PC-9 (cell line): ENCODE measurements at regions not wholly inside any gene's neighbourhood (a gene's known extent, or its start where the extent isn't known, plus 50 kb on each side); places are given as distances from the start of the nearest gene placed in this dataset.

Experiments used
- BruUV-seq: library from RNA; stranded (reverse); fragments of 400-500 nt; replicated peaks from 2 replicates; lab custom pipeline; 2021; lab: Mats Ljungman, UMichigan
- CTCF ChIA-PET: fragments of 300-600 bp; sonication (Branson Sonifier 250); formaldehyde crosslinking; loops from one replicate; lab custom pipeline; 2022; ENCODE audit warnings: antibody characterized with exemption; lab: Charles Lee
- POLR2A ChIA-PET: fragments of 300-600 bp; sonication (Branson Sonifier 250); formaldehyde crosslinking; loops from one replicate; lab custom pipeline; 2022; ENCODE audit warnings: antibody characterized with exemption; ENCODE audit not compliant: unreplicated experiment; lab: Charles Lee
- DNase-seq, 2 experiments: peaks; one replicate each; pipeline versions ENCODE4 v3.0.0 to v3.0.0-alpha.2; 2015 to 2022; ENCODE audit warnings: mixed read lengths in 1 of 2
- H2AFZ ChIP-seq: fragments of 200-600 bp; sonication (generic); 2 replicates; pipeline ENCODE4 v1.8.1; 2017; ENCODE audit warnings: antibody characterized with exemption
- H3F3A ChIP-seq: fragments of 200-600 bp; sonication (generic); 2 replicates; pipeline ENCODE4 v1.8.1; 2017; ENCODE audit warnings: antibody characterized with exemption, mild to moderate bottlenecking, low read depth; ENCODE audit not compliant: insufficient read depth
- H3K27ac ChIP-seq: fragments of 200-600 bp; sonication (generic); 2 replicates; pipeline ENCODE4 v1.6.1; 2016; ENCODE audit warnings: mixed run types
- H3K27me3 ChIP-seq: fragments of 200-600 bp; sonication (generic); 2 replicates; pipeline ENCODE4 v1.6.1; 2016; ENCODE audit warnings: low read depth, mixed run types; ENCODE audit not compliant: insufficient read depth
- H3K36me3 ChIP-seq: fragments of 200-600 bp; sonication (generic); 2 replicates; pipeline ENCODE4 v1.6.1; 2016; ENCODE audit warnings: low read depth, mixed run types
- H3K4me1 ChIP-seq: fragments of 200-600 bp; sonication (generic); replicated peaks from 2 replicates; pipeline ENCODE4 v1.6.1; 2016; ENCODE audit warnings: mixed run types; ENCODE audit not compliant: insufficient read depth
- H3K4me2 ChIP-seq: fragments of 200-600 bp; sonication (generic); 2 replicates; pipeline ENCODE4 v1.6.1; 2017; ENCODE audit warnings: mixed run types
- H3K4me3 ChIP-seq: fragments of 200-600 bp; sonication (generic); 2 replicates; pipeline ENCODE4 v1.6.1; 2016; ENCODE audit warnings: mixed run types
- H3K79me2 ChIP-seq: fragments of 200-600 bp; sonication (generic); 2 replicates; pipeline ENCODE4 v1.6.1; 2017; ENCODE audit warnings: low read depth, mixed run types
- H3K9me2 ChIP-seq: fragments of 200-600 bp; sonication (generic); 2 replicates; pipeline ENCODE4 v1.8.1; 2017; ENCODE audit warnings: mild to moderate bottlenecking; ENCODE audit not compliant: insufficient read depth
- H3K9me3 ChIP-seq: fragments of 200-600 bp; sonication (generic); 2 replicates; pipeline ENCODE4 v1.8.1; 2016; ENCODE audit warnings: low read depth; ENCODE audit not compliant: insufficient read depth
- H4K20me1 ChIP-seq: fragments of 200-600 bp; sonication (generic); 2 replicates; pipeline ENCODE4 v1.8.1; 2017; ENCODE audit not compliant: insufficient read depth
- CTCF ChIP-seq: fragments of 200-600 bp; sonication (generic); conservative IDR thresholded peaks from 2 replicates; pipeline ENCODE4 v1.6.1; 2017; ENCODE audit warnings: mixed run types, antibody characterized with exemption, mild to moderate bottlenecking, moderate library complexity
- EZH2 ChIP-seq: fragments of 200-600 bp; sonication (generic); IDR thresholded peaks from 2 replicates; pipeline ENCODE4 v1.8.0; 2017; ENCODE audit warnings: antibody characterized with exemption, low read depth
- intact Hi-C: fragments of 100-400 bp; cut with micrococcal nuclease; formaldehyde crosslinking; loops from one replicate; pipeline ENCODE4 v1.10.0; 2022; ENCODE audit not compliant: unreplicated experiment

GRCh38 chr12:27870939-27871338 is 90.9 kb upstream of the MANSC4 start:
- no peaks in the 10 kb centered on the region for H3F3A ChIP-seq
- ChIA-PET CTCF (no interaction called here), POLR2A (no interaction called here)
- H3K9me3 ChIP-seq, result no peaks in the 10 kb centered on the region
- no peaks in the 10 kb centered on the region for H3K9me2 ChIP-seq
- BruUV-seq, result no TSS peak
- H3K4me2 ChIP-seq, result no peak overlapping the region
- H3K4me3 ChIP-seq, result no peak overlapping the region
- intact Hi-C loops, result no loop called here
- H3K27me3 ChIP-seq, result no peaks in the 10 kb centered on the region
- no peaks in the 10 kb centered on the region for H3K36me3 ChIP-seq
- no peak for TF ChIP-seq EZH2
- TF ChIP-seq CTCF, result no peak
- no peak overlapping the region for H3K27ac ChIP-seq
- no peaks in the 10 kb centered on the region for H4K20me1 ChIP-seq
- DNase-seq, result no peak
- H3K4me1 ChIP-seq, result no peaks in the 10 kb centered on the region
- H2AFZ ChIP-seq, result no peak overlapping the region
- no peaks in the 10 kb centered on the region for H3K79me2 ChIP-seq

- Histone ChIP-seq H3K9me2 (no peaks in the 10 kb centered on the region; the same call in 1 of the 2 replicates), H3K9me3 (no peaks in the 10 kb centered on the region), H3K4me3 (no peak overlapping the region), H3K36me3 (no peaks in the 10 kb centered on the region), H3K27ac (no peak overlapping the region), H3K79me2 (no peaks in the 10 kb centered on the region), H3K4me2 (no peak overlapping the region), H3K27me3 (no peaks in the 10 kb centered on the region), H2AFZ (no peak overlapping the region), H4K20me1 (no peaks in the 10 kb centered on the region), H3K4me1 (no peaks in the 10 kb centered on the region), H3F3A (no peaks in the 10 kb centered on the region)
- intact Hi-C loops, result no loop called here
- POLR2A ChIA-PET, result no interaction called here
- BruUV-seq, result no TSS peak
- TF ChIP-seq CTCF, result no peak
- no peak for TF ChIP-seq EZH2
- no peak for DNase-seq
- CTCF ChIA-PET, result no interaction called here
Measured at GRCh38 chr12:27869567-27869966, 89.5 kb upstream of the MANSC4 start.

- no peaks in the 10 kb centered on the region for H3K36me3 ChIP-seq
- H3K4me1 ChIP-seq, result no peaks in the 10 kb centered on the region
- intact Hi-C loops, result no loop called here
- no peaks in the 10 kb centered on the region for H3F3A ChIP-seq
- no peaks in the 10 kb centered on the region for H3K27me3 ChIP-seq
- no TSS peak for BruUV-seq
- no peak for TF ChIP-seq CTCF
- TF ChIP-seq EZH2, result no peak
- no peak for DNase-seq
- H3K9me3 ChIP-seq, result no peaks in the 10 kb centered on the region
- H3K79me2 ChIP-seq, result no peaks in the 10 kb centered on the region
- no peaks in the 10 kb centered on the region; the same call in 1 of the 2 replicates for H3K9me2 ChIP-seq
- ChIA-PET POLR2A (no interaction called here), CTCF (no interaction called here)
- no peak overlapping the region for H3K27ac ChIP-seq
- H2AFZ ChIP-seq, result no peak overlapping the region; the same call in 1 of the 2 replicates
- no peaks in the 10 kb centered on the region for H4K20me1 ChIP-seq
- no peak overlapping the region for H3K4me3 ChIP-seq
- no peak overlapping the region for H3K4me2 ChIP-seq
Measured at GRCh38 chr12:27868139-27868538, 88.1 kb upstream of the MANSC4 start.
